ENCODE measurements at regions not wholly inside any gene's neighbourhood (a gene's known extent, or its start where the extent isn't known, plus 50 kb on each side); places are given as distances from the start of the nearest gene placed in this dataset.
A peak's percentile ranks its signal among the peaks of the same experiment; 100 is the strongest.
"Not testable (repeated sequence)": the region's sequence is repeated elsewhere in the genome, so short reads cannot be mapped to it uniquely, and the experiment has no call there.

DNA sequence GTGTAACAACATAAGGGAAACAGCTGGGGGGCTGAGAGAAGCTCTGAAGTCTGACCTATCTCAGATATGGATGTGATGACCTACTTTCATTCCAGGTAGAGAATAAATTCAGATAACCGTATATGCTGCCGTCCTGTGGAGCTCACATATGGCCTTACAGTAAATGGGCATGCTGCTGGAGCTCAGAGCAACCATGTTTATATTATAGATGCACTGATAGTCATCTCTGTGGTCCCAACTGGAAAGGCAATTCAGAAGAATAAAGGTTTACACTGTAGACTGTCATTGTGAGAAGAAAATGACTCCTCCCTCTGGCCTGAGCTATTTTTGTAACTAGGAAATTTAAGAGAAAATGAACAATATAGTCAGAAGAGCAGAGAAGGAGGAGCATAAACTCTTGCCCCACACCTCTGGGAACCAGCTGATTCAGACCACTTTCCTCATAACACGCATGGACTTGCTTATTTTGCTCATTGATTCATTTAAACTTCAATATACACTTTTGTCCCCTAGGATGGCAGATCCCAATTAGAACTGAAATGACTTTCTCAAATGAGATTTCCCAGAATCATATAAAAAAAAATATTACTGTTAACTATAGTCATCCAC is 69.9 kb upstream of the NXPH1 start:
- H3K27ac ChIP-seq (ENCODE audit: low read depth, low read length) = no peak overlapping the region
- no peak for TF ChIP-seq EZH2phosphoT487 (conservative IDR thresholded peaks at IDR 0.05; ENCODE audit: low read length)
- TF ChIP-seq, protein P1, sequence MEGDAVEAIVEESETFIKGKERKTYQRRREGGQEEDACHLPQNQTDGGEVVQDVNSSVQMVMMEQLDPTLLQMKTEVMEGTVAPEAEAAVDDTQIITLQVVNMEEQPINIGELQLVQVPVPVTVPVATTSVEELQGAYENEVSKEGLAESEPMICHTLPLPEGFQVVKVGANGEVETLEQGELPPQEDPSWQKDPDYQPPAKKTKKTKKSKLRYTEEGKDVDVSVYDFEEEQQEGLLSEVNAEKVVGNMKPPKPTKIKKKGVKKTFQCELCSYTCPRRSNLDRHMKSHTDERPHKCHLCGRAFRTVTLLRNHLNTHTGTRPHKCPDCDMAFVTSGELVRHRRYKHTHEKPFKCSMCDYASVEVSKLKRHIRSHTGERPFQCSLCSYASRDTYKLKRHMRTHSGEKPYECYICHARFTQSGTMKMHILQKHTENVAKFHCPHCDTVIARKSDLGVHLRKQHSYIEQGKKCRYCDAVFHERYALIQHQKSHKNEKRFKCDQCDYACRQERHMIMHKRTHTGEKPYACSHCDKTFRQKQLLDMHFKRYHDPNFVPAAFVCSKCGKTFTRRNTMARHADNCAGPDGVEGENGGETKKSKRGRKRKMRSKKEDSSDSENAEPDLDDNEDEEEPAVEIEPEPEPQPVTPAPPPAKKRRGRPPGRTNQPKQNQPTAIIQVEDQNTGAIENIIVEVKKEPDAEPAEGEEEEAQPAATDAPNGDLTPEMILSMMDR (IDR thresholded peaks at IDR 0.05; ENCODE audit: insufficient read depth, low read length, poor library complexity, severe bottlenecking) = no peak
- no peak overlapping the region for H2AFZ ChIP-seq (ENCODE audit: low read depth, low read length, severe bottlenecking)
- H3K27me3 ChIP-seq (ENCODE audit: low read length) = no peaks in the 10 kb centered on the region
- no peaks in the 10 kb centered on the region for H3K36me3 ChIP-seq (ENCODE audit: low read length)
- H3F3A ChIP-seq (ENCODE audit: insufficient read depth) = no peaks in the 10 kb centered on the region
- no peak overlapping the region for H3K9ac ChIP-seq (ENCODE audit: low read length)
- no peaks in the 10 kb centered on the region for H3K9me3 ChIP-seq (ENCODE audit: insufficient read depth, low read length)
- H3K79me2 ChIP-seq (ENCODE audit: insufficient read depth, low read length) = no peaks in the 10 kb centered on the region
- H3K4me3 ChIP-seq (ENCODE audit: insufficient read depth, low read length, poor library complexity, severe bottlenecking) = no peak overlapping the region
- no peak overlapping the region for H3K4me2 ChIP-seq (ENCODE audit: low read depth, low read length, poor library complexity, severe bottlenecking)
- no peaks in the 10 kb centered on the region for H4K20me1 ChIP-seq (ENCODE audit: low read depth, low read length)
- no peaks in the 10 kb centered on the region for H3K9me2 ChIP-seq (replicated peaks; ENCODE audit: insufficient read depth, low read length)

DNA sequence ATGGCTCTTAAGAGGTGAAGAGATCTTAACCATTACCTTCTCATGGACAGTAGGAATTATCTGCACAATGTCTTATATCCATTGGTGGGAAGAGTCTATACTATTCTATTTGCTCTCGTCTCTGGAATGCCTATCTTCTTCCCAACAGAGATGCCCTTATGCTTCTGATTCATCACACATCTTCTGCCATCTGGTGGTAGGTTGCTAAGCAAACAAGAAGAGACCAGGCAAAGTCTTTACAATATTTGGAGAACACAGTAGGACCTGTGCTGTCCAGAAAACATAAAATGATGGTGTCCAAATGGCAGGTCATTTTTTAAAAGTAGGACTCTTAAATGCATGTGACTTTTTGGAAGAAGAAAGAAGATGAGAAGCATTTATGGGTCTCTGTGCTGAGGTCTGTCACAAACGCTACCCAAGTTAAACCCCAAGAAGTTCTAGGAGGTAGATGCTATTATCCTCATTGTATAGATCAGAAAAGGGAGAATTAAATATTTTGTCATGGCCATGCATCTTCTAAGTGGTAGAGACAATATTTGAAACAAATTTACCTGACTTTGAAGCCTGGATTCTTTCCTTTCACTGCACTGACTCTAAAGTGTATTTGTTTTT is 67.8 kb upstream of the NXPH1 start:
- H2AFZ ChIP-seq (ENCODE audit: low read depth, low read length, severe bottlenecking) = no peak overlapping the region

DNA sequence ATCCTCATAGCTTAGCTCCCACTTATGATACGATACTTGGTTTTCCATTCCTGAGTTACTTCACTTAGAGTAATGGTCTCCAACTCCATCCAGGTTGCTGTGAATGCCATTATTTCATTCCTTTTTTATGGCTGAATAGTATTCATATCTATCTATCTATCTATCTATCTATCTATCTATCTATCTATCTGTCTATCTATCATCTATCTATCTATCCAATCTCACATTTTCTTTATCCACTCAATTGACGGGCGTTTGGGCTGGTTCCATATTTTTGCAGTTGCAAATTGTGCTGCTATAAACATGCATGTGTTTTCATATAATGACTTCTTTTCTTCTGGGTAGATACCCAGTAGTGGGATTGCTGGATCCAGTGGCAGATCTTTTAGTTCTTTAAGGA is 65.4 kb upstream of the NXPH1 start:
- not testable (repeated sequence) for H3K79me2 ChIP-seq (ENCODE audit: insufficient read depth, low read length); H2AFZ ChIP-seq (ENCODE audit: low read depth, low read length, severe bottlenecking); H3K36me3 ChIP-seq (ENCODE audit: low read length); H3K9me3 ChIP-seq (ENCODE audit: insufficient read depth, low read length); H3K4me3 ChIP-seq (ENCODE audit: insufficient read depth, low read length, poor library complexity, severe bottlenecking); H3K9ac ChIP-seq (ENCODE audit: low read length); H3F3A ChIP-seq (ENCODE audit: insufficient read depth); H4K20me1 ChIP-seq (ENCODE audit: low read depth, low read length); H3K27ac ChIP-seq (ENCODE audit: low read depth, low read length); H3K9me2 ChIP-seq (replicated peaks; ENCODE audit: insufficient read depth, low read length); H3K4me2 ChIP-seq (ENCODE audit: low read depth, low read length, poor library complexity, severe bottlenecking); H3K27me3 ChIP-seq (ENCODE audit: low read length)

More for the DNA sequence above, 67.8 kb upstream of the NXPH1 start:
- Histone ChIP-seq H3F3A (ENCODE audit: insufficient read depth) (no peaks in the 10 kb centered on the region), H3K9me2 (replicated peaks; ENCODE audit: insufficient read depth, low read length) (no peaks in the 10 kb centered on the region), H3K27me3 (ENCODE audit: low read length) (no peaks in the 10 kb centered on the region), H3K36me3 (ENCODE audit: low read length) (no peaks in the 10 kb centered on the region), H3K27ac (ENCODE audit: low read depth, low read length) (no peak overlapping the region), H4K20me1 (ENCODE audit: low read depth, low read length) (no peaks in the 10 kb centered on the region), H3K9ac (ENCODE audit: low read length) (no peak overlapping the region), H3K4me3 (ENCODE audit: insufficient read depth, low read length, poor library complexity, severe bottlenecking) (no peak overlapping the region), H3K4me2 (ENCODE audit: low read depth, low read length, poor library complexity, severe bottlenecking) (no peak overlapping the region), H3K79me2 (ENCODE audit: insufficient read depth, low read length) (no peaks in the 10 kb centered on the region), H3K9me3 (ENCODE audit: insufficient read depth, low read length) (no peaks in the 10 kb centered on the region)
- TF ChIP-seq, protein P1 (IDR thresholded peaks at IDR 0.05; ENCODE audit: insufficient read depth, low read length, poor library complexity, severe bottlenecking) = peak; percentile 68
- TF ChIP-seq EZH2phosphoT487 (conservative IDR thresholded peaks at IDR 0.05; ENCODE audit: low read length) = no peak

DNA sequence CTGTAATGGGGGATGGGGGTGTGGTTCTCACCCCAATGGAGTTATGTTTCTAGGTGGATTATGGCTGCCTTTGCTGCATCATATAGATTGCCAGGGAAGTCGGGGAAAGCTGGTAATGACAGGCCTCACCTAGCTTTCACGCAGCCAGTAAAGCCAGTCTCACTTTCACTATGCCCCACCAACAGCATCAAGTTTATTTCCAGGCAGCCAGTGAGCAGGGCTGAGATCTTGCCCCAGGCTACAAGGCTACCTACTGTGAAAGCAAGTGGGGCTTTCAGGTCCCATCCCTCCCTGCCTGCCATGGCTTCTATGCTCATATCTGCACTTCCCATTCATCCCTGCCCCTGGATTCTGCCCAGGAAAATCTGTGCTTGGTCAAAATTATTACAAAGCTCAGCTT is 61.7 kb upstream of the NXPH1 start:
- no peak overlapping the region for H2AFZ ChIP-seq (ENCODE audit: low read depth, low read length, severe bottlenecking)
- H3F3A ChIP-seq (ENCODE audit: insufficient read depth) = no peaks in the 10 kb centered on the region
- H3K4me3 ChIP-seq (ENCODE audit: insufficient read depth, low read length, poor library complexity, severe bottlenecking) = no peak overlapping the region
- TF ChIP-seq, protein P1 (IDR thresholded peaks at IDR 0.05; ENCODE audit: insufficient read depth, low read length, poor library complexity, severe bottlenecking) = no peak
- TF ChIP-seq EZH2phosphoT487 (conservative IDR thresholded peaks at IDR 0.05; ENCODE audit: low read length) = no peak
- no peaks in the 10 kb centered on the region for H3K36me3 ChIP-seq (ENCODE audit: low read length)
- no peak overlapping the region for H3K27ac ChIP-seq (ENCODE audit: low read depth, low read length)
- no peaks in the 10 kb centered on the region for H3K27me3 ChIP-seq (ENCODE audit: low read length)
- no peaks in the 10 kb centered on the region for H3K9me2 ChIP-seq (replicated peaks; ENCODE audit: insufficient read depth, low read length)
- no peak overlapping the region for H3K9ac ChIP-seq (ENCODE audit: low read length)
- H4K20me1 ChIP-seq (ENCODE audit: low read depth, low read length) = no peaks in the 10 kb centered on the region
- H3K79me2 ChIP-seq (ENCODE audit: insufficient read depth, low read length) = no peaks in the 10 kb centered on the region
- no peaks in the 10 kb centered on the region for H3K9me3 ChIP-seq (ENCODE audit: insufficient read depth, low read length)
- no peak overlapping the region for H3K4me2 ChIP-seq (ENCODE audit: low read depth, low read length, poor library complexity, severe bottlenecking)
